ENCODE measurements at regions not wholly inside any gene's neighbourhood (a gene's known extent, or its start where the extent isn't known, plus 50 kb on each side); places are given as distances from the start of the nearest gene placed in this dataset.

GRCh38 chr12:127745469-127746212 is 521.3 kb upstream of the TMEM132C start:
- TF ChIP-seq POLR2A (IDR thresholded peaks at IDR 0.05) (no peak), CTCF (IDR thresholded peaks at IDR 0.05) (no peak)
- 63 to 77% (median 73%) methylated on average over 9 of the region's 9 CpGs for WGBS, 4 donors
- H3K36me3 ChIP-seq = no peaks in the 10 kb centered on the region
- ATAC-seq = no peak
- DNase-seq = no peak
- H3K9me3 ChIP-seq = no peaks in the 10 kb centered on the region
- intact Hi-C loops (cut with DNase I) = no loop called here
- H3K27me3 ChIP-seq = no peaks in the 10 kb centered on the region
- no peak overlapping the region for H3K4me3 ChIP-seq
- no peak overlapping the region for H3K27ac ChIP-seq
- no peaks in the 10 kb centered on the region for H3K4me1 ChIP-seq

GRCh38 chr12:127749416-127749815 is 517.6 kb upstream of the TMEM132C start:
- no peak for TF ChIP-seq POLR2A (IDR thresholded peaks at IDR 0.05)
- no peak for TF ChIP-seq CTCF (IDR thresholded peaks at IDR 0.05)
- H3K4me3 ChIP-seq = no peak overlapping the region
- no peak overlapping the region for H3K27ac ChIP-seq
- ATAC-seq (no peak), DNase-seq (no peak)
- WGBS, 4 donors = 65 to 70% (median 68%) methylated on average over 3 of the region's 3 CpGs
- no peaks in the 10 kb centered on the region for H3K9me3 ChIP-seq
- no peaks in the 10 kb centered on the region for H3K27me3 ChIP-seq
- intact Hi-C loops (cut with DNase I) = no loop called here
- H3K4me1 ChIP-seq = no peaks in the 10 kb centered on the region
- H3K36me3 ChIP-seq = no peaks in the 10 kb centered on the region

GRCh38 chr12:127750076-127750840 is 516.7 kb upstream of the TMEM132C start:
- 34 to 47% (median 36%) methylated on average over 8 of the region's 8 CpGs for WGBS, 4 donors
- TF ChIP-seq POLR2A (IDR thresholded peaks at IDR 0.05) (no peak), CTCF (IDR thresholded peaks at IDR 0.05) (no peak)
- Histone ChIP-seq H3K27me3 (peaks cover 0 to 4% (median 0%) of the 10 kb centered on the region in 9 donors), H3K36me3 (no peaks in the 10 kb centered on the region), H3K9me3 (no peaks in the 10 kb centered on the region), H3K27ac (no peak overlapping the region), H3K4me1 (no peaks in the 10 kb centered on the region), H3K4me3 (no peak overlapping the region)
- intact Hi-C loops (cut with DNase I) = no loop called here
- DNase-seq = no peak
- ATAC-seq = no peak

GRCh38 chr12:127752802-127753201 is 514.2 kb upstream of the TMEM132C start:
- Histone ChIP-seq H3K36me3 (no peaks in the 10 kb centered on the region), H3K9me3 (no peaks in the 10 kb centered on the region), H3K4me1 (no peaks in the 10 kb centered on the region), H3K4me3 (no peak overlapping the region), H3K27ac (no peak overlapping the region), H3K27me3 (peaks cover 0 to 4% (median 0%) of the 10 kb centered on the region in 9 donors)
- intact Hi-C loops (cut with DNase I) = no loop called here
- WGBS, 4 donors = 63 to 82% (median 71%) methylated on average over 1 of the region's 1 CpG
- no peak for DNase-seq
- no peak for ATAC-seq
- TF ChIP-seq CTCF (IDR thresholded peaks at IDR 0.05) (no peak), POLR2A (IDR thresholded peaks at IDR 0.05) (no peak)

All from heart left ventricle (tissue), 16 donors.